Endometrial microvascular endothelial cells (primary cell): ENCODE measurements at regions not wholly inside any gene's neighbourhood (a gene's known extent, or its start where the extent isn't known, plus 50 kb on each side); places are given as distances from the start of the nearest gene placed in this dataset.

Experiments
- in situ Hi-C: cut with HindIII; loops from 2 replicates; pipeline ENCODE4 v1.10.0; 2017; ENCODE audit warnings: low sequenced_read_pairs, low pct_unique_long_range_greater_than_20kb; ENCODE audit errors: inconsistent ontology term

- in situ Hi-C loops: no loop called here
Measured at GRCh38 chr5:124253203-124253810, 493.1 kb downstream of the ZNF608 start.

- in situ Hi-C loops: no loop called here
Measured at GRCh38 chr5:124252747-124253146, 493.7 kb downstream of the ZNF608 start.

- in situ Hi-C loops: no loop called here
Measured at GRCh38 chr5:124252191-124252638, 494.2 kb downstream of the ZNF608 start.

GRCh38 chr5:124245276-124245675 lies 501.2 kb downstream of the ZNF608 start:
- in situ Hi-C loops: no loop called here

GRCh38 chr5:124240732-124241131 lies 505.7 kb downstream of the ZNF608 start:
- in situ Hi-C loops: no loop called here

- in situ Hi-C loops: no loop called here
Measured at GRCh38 chr5:124239572-124239971, 506.9 kb downstream of the ZNF608 start.

- in situ Hi-C loops: no loop called here
Measured at GRCh38 chr5:124238350-124238749, 508.1 kb downstream of the ZNF608 start.

GRCh38 chr5:124237206-124237695 lies 509.2 kb downstream of the ZNF608 start:
- in situ Hi-C loops: no loop called here

GRCh38 chr5:124236361-124237205 lies 509.9 kb downstream of the ZNF608 start:
- in situ Hi-C loops: no loop called here

- in situ Hi-C loops: no loop called here
Measured at GRCh38 chr5:124235576-124235975, 510.9 kb downstream of the ZNF608 start.

- in situ Hi-C loops: no loop called here
Measured at GRCh38 chr5:124234770-124235562, 511.5 kb downstream of the ZNF608 start.

- in situ Hi-C loops: no loop called here
Measured at GRCh38 chr5:124234022-124234769, 512.2 kb downstream of the ZNF608 start.

GRCh38 chr5:124232515-124232914 lies 513.9 kb downstream of the ZNF608 start:
- in situ Hi-C loops: no loop called here

GRCh38 chr5:124231802-124232201 lies 514.6 kb downstream of the ZNF608 start:
- in situ Hi-C loops: no loop called here

- in situ Hi-C loops: no loop called here
Measured at GRCh38 chr5:124231230-124231629, 515.2 kb downstream of the ZNF608 start.

- in situ Hi-C loops: no loop called here
Measured at GRCh38 chr5:124230456-124230855, 516.0 kb downstream of the ZNF608 start.

- in situ Hi-C loops: no loop called here
Measured at GRCh38 chr5:124229352-124229751, 517.1 kb downstream of the ZNF608 start.

- in situ Hi-C loops: no loop called here
Measured at GRCh38 chr5:124227914-124228313, 518.5 kb downstream of the ZNF608 start.

GRCh38 chr5:124220418-124220817 lies 526.0 kb downstream of the ZNF608 start:
- in situ Hi-C loops: no loop called here
